ENCODE measurements at regions not wholly inside any gene's neighbourhood (a gene's known extent, or its start where the extent isn't known, plus 50 kb on each side); places are given as distances from the start of the nearest gene placed in this dataset.

GRCh38 chr17:70653850-70654249 lies 484.5 kb downstream of the KCNJ2 start:
- H3K9ac ChIP-seq (ENCODE audit: low read length), result no peak overlapping the region

GRCh38 chr17:70654706-70655105 lies 485.4 kb downstream of the KCNJ2 start:
- Histone ChIP-seq H3K36me3 (ENCODE audit: control insufficient read depth, insufficient read depth, low read length) (no peaks in the 10 kb centered on the region), H3K9ac (ENCODE audit: low read length) (no peak overlapping the region), H3K4me3 (ENCODE audit: low read length) (no peak overlapping the region), H3K9me3 (ENCODE audit: control insufficient read depth, low read length) (no peaks in the 10 kb centered on the region), H3K27me3 (ENCODE audit: control insufficient read depth, insufficient read depth, low read length) (no peaks in the 10 kb centered on the region), H3K4me1 (ENCODE audit: control insufficient read depth, insufficient read depth, low read length) (no peaks in the 10 kb centered on the region)

More at GRCh38 chr17:70653850-70654249, 484.5 kb downstream of the KCNJ2 start:
- no peak overlapping the region for H3K4me3 ChIP-seq (ENCODE audit: low read length)
- no peaks in the 10 kb centered on the region for H3K36me3 ChIP-seq (ENCODE audit: control insufficient read depth, insufficient read depth, low read length)
- no peaks in the 10 kb centered on the region for H3K27me3 ChIP-seq (ENCODE audit: control insufficient read depth, insufficient read depth, low read length)
- no peaks in the 10 kb centered on the region for H3K4me1 ChIP-seq (ENCODE audit: control insufficient read depth, insufficient read depth, low read length)
- no peaks in the 10 kb centered on the region for H3K9me3 ChIP-seq (ENCODE audit: control insufficient read depth, low read length)

GRCh38 chr17:70655176-70655958 lies 486.0 kb downstream of the KCNJ2 start:
- Histone ChIP-seq H3K4me3 (ENCODE audit: low read length) (no peak overlapping the region), H3K9me3 (ENCODE audit: control insufficient read depth, low read length) (no peaks in the 10 kb centered on the region), H3K9ac (ENCODE audit: low read length) (no peak overlapping the region), H3K4me1 (ENCODE audit: control insufficient read depth, insufficient read depth, low read length) (no peaks in the 10 kb centered on the region), H3K27me3 (ENCODE audit: control insufficient read depth, insufficient read depth, low read length) (no peaks in the 10 kb centered on the region), H3K36me3 (ENCODE audit: control insufficient read depth, insufficient read depth, low read length) (no peaks in the 10 kb centered on the region)

- no peaks in the 10 kb centered on the region for H3K4me1 ChIP-seq (ENCODE audit: control insufficient read depth, insufficient read depth, low read length)
- H3K36me3 ChIP-seq (ENCODE audit: control insufficient read depth, insufficient read depth, low read length), result no peaks in the 10 kb centered on the region
- H3K9me3 ChIP-seq (ENCODE audit: control insufficient read depth, low read length), result no peaks in the 10 kb centered on the region
- H3K4me3 ChIP-seq (ENCODE audit: low read length), result no peak overlapping the region
- no peak overlapping the region for H3K9ac ChIP-seq (ENCODE audit: low read length)
- no peaks in the 10 kb centered on the region for H3K27me3 ChIP-seq (ENCODE audit: control insufficient read depth, insufficient read depth, low read length)
These were observed 489.0 kb downstream of the KCNJ2 start for GRCh38 chr17:70658317-70658716.

- Histone ChIP-seq H3K9ac (ENCODE audit: low read length) (no peak overlapping the region), H3K4me1 (ENCODE audit: control insufficient read depth, insufficient read depth, low read length) (no peaks in the 10 kb centered on the region), H3K36me3 (ENCODE audit: control insufficient read depth, insufficient read depth, low read length) (no peaks in the 10 kb centered on the region), H3K9me3 (ENCODE audit: control insufficient read depth, low read length) (no peaks in the 10 kb centered on the region), H3K27me3 (ENCODE audit: control insufficient read depth, insufficient read depth, low read length) (no peaks in the 10 kb centered on the region), H3K4me3 (ENCODE audit: low read length) (no peak overlapping the region)
These were observed 489.5 kb downstream of the KCNJ2 start for GRCh38 chr17:70658840-70659239.

GRCh38 chr17:70661342-70662222 lies 492.2 kb downstream of the KCNJ2 start:
- Histone ChIP-seq H3K9me3 (ENCODE audit: control insufficient read depth, low read length) (no peaks in the 10 kb centered on the region), H3K4me1 (ENCODE audit: control insufficient read depth, insufficient read depth, low read length) (no peaks in the 10 kb centered on the region)

GRCh38 chr17:70668276-70668937 lies 499.1 kb downstream of the KCNJ2 start:
- Histone ChIP-seq H3K4me3 (ENCODE audit: low read length) (no peak overlapping the region), H3K9ac (ENCODE audit: low read length) (no peak overlapping the region), H3K4me1 (ENCODE audit: control insufficient read depth, insufficient read depth, low read length) (no peaks in the 10 kb centered on the region)

More at GRCh38 chr17:70661342-70662222, 492.2 kb downstream of the KCNJ2 start:
- Histone ChIP-seq H3K36me3 (ENCODE audit: control insufficient read depth, insufficient read depth, low read length) (no peaks in the 10 kb centered on the region), H3K27me3 (ENCODE audit: control insufficient read depth, insufficient read depth, low read length) (no peaks in the 10 kb centered on the region), H3K9ac (ENCODE audit: low read length) (no peak overlapping the region), H3K4me3 (ENCODE audit: low read length) (no peak overlapping the region)

GRCh38 chr17:70668938-70669778 lies 499.8 kb downstream of the KCNJ2 start:
- no peaks in the 10 kb centered on the region for H3K36me3 ChIP-seq (ENCODE audit: control insufficient read depth, insufficient read depth, low read length)
- no peak overlapping the region for H3K9ac ChIP-seq (ENCODE audit: low read length)
- H3K4me3 ChIP-seq (ENCODE audit: low read length), result no peak overlapping the region
- H3K9me3 ChIP-seq (ENCODE audit: control insufficient read depth, low read length), result no peaks in the 10 kb centered on the region
- H3K27me3 ChIP-seq (ENCODE audit: control insufficient read depth, insufficient read depth, low read length), result no peaks in the 10 kb centered on the region
- H3K4me1 ChIP-seq (ENCODE audit: control insufficient read depth, insufficient read depth, low read length), result no peaks in the 10 kb centered on the region

More at GRCh38 chr17:70668276-70668937, 499.1 kb downstream of the KCNJ2 start:
- H3K36me3 ChIP-seq (ENCODE audit: control insufficient read depth, insufficient read depth, low read length), result no peaks in the 10 kb centered on the region
- no peaks in the 10 kb centered on the region for H3K27me3 ChIP-seq (ENCODE audit: control insufficient read depth, insufficient read depth, low read length)
- H3K9me3 ChIP-seq (ENCODE audit: control insufficient read depth, low read length), result no peaks in the 10 kb centered on the region

GRCh38 chr17:70674061-70674460 lies 504.7 kb downstream of the KCNJ2 start:
- Histone ChIP-seq H3K4me1 (ENCODE audit: control insufficient read depth, insufficient read depth, low read length) (no peaks in the 10 kb centered on the region), H3K36me3 (ENCODE audit: control insufficient read depth, insufficient read depth, low read length) (no peaks in the 10 kb centered on the region), H3K9ac (ENCODE audit: low read length) (no peak overlapping the region), H3K4me3 (ENCODE audit: low read length) (no peak overlapping the region), H3K9me3 (ENCODE audit: control insufficient read depth, low read length) (no peaks in the 10 kb centered on the region), H3K27me3 (ENCODE audit: control insufficient read depth, insufficient read depth, low read length) (no peaks in the 10 kb centered on the region)

- Histone ChIP-seq H3K9me3 (ENCODE audit: control insufficient read depth, low read length) (no peaks in the 10 kb centered on the region), H3K4me3 (ENCODE audit: low read length) (no peak overlapping the region), H3K36me3 (ENCODE audit: control insufficient read depth, insufficient read depth, low read length) (no peaks in the 10 kb centered on the region), H3K9ac (ENCODE audit: low read length) (no peak overlapping the region), H3K4me1 (ENCODE audit: control insufficient read depth, insufficient read depth, low read length) (no peaks in the 10 kb centered on the region), H3K27me3 (ENCODE audit: control insufficient read depth, insufficient read depth, low read length) (no peaks in the 10 kb centered on the region)
These were observed 505.8 kb downstream of the KCNJ2 start for GRCh38 chr17:70675070-70675590.

Measured in mucosa of stomach (tissue), 1 donor.